NCI-H1436 (cell line): ENCODE measurements at regions not wholly inside any gene's neighbourhood (a gene's known extent, or its start where the extent isn't known, plus 50 kb on each side); places are given as distances from the start of the nearest gene placed in this dataset.

Source experiments
- DNase-seq: peaks from one replicate; lab custom pipeline; 2025; lab: John Stamatoyannopoulos, UW

DNA sequence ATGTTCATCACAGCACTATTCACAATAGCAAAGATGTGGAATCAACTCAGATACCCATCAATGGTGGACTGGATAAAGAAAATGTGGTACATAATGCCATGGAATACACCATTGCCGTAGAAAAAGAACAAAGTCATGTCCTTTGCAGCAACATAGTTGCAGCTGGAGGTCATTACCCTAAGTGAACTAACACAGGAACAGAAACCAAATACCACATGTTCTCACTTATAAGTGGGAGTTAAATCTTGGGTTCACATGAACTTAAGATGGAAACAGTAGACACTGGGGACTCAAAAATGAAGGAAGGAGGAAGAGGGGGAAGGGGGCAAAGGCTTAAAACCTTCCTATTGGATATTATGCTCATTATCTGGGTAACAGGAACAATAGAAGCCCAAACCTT is 228.1 kb upstream of the RAB6C start:
- no peak for DNase-seq

DNA sequence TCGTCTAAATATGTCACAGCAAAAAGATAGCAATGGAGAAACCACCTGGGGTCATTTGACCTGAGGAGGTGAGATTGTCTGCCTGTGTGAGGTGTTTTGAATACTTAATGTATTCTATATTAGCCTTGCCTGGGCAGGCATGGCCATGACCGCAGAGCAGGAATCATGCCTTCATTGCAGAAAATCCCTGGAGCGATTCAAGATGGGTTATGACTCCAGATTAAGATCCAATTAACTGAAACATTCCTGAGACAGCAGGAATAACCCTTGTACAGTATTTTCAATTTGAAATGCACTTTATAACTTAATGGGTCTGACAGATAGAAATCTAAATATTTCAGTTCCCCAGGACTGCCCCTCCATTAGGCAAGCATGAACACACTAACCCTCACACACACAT is 227.3 kb upstream of the RAB6C start:
- DNase-seq, result no peak

DNA sequence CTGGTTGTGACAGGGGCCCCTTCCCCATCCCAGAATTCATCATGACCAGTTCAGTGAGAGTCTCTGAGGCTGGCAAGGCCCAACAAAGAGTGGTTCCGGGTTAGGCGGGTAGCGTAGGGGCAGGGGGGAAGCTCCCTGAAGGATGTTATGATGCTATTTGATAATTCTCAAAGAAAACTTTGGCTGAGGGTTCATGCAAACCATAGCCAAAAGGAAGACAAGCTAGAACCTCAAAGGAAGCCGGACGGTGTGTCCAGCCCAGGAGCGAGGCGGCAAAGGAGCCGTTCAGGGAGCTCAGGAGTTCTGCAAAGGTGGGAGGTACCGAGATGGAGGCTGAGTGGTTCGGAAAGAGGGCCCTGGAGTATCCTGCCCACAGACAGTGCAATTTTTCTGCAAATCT is 226.8 kb upstream of the RAB6C start:
- DNase-seq, result no peak

DNA sequence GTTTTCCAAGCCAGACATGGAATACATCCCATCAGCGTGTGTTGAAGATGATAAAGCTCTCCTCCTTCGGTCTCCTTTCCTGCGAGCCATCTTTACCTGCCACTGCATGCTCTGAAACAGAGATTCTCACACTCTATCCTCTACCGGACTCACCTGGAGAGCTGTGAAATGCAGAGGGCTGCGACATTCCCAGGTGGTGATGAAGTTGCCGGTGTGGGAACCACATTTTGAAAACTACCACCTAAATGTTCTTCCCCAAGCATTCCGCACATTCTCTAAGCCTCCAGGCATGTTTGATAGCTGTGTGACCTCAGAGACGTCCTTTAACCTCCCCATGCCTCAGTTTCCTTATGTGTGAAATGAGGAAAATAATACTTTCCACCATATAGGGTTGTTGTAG is 226.2 kb upstream of the RAB6C start:
- no peak for DNase-seq

DNA sequence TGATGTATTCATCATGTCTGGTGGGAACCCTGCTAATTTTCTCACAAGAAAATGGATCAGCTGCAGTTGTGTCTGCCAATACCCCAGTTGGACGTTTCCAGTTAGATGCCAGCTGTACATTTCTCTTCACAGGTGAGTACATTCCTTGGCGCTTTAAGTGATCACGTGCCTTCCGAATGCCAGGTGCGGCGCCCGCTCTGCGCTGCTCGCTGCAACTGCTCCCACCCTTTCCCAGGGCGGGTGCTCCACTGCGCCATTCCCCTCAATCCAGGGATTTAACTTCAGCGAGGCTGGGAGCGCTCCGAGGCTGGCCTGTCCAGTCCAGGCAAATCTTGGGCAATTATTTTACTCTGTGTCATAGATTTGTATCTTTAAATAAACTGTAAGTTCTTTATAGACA is 225.0 kb upstream of the RAB6C start:
- no peak for DNase-seq

DNA sequence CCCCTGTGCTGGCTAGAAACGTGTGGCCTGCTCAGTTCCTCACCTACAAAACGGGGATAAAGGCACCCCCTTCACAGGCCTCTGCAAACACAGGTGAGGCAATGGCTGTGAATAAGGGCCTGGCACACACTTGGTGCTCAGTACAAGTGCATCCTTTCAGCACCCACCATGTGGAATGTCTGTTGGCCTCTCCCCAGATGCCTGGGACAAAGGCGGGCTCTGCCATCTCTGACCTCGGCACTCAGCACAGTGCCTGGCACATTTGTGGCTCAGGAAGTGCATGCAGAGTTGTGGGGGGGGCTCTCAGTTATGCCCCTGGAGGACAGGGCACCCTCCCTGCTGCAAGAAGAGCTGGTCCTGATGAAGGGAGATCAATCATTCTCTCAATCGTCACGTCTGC is 224.6 kb upstream of the RAB6C start:
- DNase-seq, result no peak

DNA sequence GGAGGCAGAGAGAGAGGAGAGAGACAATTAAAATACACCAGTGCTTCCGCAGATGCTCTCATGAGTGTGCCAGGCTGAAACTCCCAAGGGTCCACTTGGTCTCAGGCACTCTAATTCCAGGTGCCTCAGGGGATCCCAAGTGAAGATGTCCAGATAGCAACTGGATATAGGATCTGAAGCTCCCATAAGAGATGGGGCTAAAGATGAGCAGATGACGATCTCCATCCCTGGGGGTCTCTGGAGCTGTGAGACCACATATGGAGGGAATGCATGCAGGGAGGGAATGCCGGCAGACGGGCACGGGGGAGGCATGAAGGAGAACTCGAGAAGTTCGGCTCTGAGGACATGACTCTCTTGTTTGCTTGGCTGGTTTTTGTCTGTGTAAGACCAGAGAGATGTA is 223.7 kb upstream of the RAB6C start:
- DNase-seq, result no peak

DNA sequence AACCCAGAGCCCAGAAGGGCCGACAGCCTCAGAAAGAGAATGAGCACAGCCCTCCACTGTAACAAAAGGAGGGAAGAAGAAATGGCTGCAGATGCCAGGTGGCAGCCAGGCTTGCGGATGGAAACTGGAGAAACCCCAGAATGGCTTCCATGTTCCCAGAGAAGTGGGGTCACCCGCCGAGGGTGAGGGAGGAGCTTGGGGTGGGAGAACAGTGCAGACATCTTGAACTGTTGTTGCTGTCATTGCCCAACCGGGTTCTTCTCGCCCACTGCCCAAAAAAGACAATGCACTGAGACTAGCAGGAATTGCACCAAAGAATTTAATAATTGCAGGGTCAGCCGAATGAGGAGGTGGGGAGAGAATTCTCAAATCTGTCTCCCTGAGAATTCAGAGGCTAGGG is 223.2 kb upstream of the RAB6C start:
- DNase-seq, result no peak

DNA sequence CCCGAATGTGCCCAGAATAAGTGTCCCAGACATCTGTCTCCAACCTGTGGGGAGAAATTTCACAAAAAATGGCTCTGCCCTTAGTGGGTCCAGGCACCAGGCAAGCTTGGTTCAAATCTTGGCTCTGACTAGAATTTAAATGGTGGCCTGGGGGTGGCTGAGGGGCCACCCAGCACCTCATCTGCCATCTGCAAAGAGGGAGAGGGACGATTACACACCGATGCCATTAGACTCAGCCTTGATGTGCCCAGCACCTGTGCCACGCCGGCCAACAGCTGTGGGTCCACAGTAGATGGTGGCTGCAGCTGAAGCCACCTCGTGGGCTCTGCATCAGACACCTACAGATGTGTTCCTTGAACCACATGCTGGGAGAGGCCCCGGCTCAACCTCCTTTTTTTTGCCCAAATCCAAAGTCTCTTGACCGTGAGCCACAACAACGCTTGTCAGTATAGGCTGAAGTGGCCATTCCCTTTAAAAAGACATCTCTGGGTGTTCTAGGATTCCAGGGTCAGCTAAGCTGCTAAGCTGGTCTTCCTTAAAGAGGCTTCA is 222.0 kb upstream of the RAB6C start:
- no peak for DNase-seq

DNA sequence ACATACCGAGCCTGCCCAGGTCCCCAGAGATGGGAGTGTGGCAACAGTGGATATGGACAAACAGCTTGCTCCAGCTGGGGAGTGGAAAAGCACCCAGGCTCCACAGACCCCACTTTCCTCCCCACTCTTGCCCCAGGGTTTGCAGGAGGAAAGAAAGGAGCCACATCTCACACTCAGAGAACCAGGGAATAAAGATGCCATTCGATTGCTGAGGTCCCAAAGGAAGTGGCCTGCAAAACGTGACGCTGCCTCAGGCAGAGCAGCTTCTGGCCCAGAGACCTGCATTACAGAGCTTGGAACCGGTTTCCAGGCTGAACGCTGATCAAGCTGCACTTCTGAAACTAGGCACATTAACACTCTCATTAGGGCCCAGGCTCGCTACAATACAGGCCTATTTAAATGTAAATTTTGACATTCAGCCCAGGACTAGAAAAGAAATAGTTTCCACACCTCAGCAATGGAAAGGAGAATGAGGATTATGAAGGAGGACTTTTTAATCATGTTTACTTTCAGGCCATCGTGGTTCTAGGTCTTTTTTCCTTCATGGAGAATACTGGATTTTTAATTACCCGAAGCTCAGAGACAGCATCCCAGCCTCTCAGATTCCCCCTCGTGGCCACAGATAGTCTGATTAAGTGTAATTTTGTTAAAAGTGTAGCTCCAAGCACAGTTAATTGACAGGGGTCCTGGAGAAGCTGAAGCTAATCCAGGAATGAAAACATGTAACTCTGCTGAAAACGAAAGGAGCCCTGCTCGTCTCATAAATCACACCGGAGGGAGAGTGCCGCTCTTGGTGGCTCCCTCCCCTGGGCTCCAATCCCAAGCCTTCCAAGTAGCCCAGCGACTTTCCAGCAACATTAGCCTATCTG is 221.3 kb upstream of the RAB6C start:
- DNase-seq, result no peak

DNA sequence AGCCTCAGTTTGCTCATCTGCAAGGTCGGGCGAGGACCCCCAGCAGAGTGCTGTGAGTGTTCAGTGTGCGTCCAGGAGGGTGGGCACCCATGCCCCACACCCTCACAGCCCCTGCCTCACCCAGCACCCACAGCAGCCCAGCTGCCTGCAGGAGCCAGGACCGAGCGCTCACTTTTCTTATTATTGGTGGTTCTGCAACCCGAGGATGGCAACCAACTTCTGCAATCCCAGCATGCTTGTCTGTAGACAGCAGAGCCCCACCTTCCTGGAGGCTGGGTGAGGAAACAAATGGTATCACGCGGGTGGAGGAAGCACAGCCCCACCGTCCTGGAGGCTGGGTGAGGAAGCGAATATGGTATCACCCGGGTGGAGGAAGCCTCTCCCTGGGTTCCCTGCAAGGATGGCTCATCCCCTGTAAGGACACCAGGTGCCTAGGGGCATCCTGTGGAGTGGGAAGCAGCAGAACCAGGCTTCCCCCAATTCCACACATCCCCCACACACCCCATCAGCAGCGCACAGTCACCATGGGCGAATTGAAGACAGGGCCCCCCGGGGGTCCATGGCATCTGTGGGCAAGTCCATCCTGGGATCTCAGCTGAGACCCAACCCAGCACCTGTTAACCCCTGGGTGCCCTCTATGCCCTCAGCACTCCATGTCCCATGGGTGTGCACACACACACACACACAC is 220.5 kb upstream of the RAB6C start:
- DNase-seq, result no peak

DNA sequence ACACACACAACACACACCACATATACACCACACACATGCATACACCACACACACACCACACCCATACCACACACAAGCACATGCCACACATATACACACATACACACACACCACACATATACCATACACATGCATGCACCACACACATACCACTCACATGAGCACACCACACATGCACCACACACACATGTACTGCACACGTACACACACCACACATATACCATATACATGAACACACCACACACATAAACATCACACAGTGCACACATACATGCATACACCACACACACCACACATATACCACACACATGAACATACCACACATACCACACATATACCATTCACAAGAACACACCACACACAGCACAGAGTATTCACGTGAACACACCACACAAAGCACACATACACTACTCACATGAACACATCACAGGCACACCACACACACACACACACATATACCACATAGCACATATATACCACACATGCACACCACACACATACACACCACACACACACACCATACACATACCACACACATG is 219.9 kb upstream of the RAB6C start:
- DNase-seq, result no peak

DNA sequence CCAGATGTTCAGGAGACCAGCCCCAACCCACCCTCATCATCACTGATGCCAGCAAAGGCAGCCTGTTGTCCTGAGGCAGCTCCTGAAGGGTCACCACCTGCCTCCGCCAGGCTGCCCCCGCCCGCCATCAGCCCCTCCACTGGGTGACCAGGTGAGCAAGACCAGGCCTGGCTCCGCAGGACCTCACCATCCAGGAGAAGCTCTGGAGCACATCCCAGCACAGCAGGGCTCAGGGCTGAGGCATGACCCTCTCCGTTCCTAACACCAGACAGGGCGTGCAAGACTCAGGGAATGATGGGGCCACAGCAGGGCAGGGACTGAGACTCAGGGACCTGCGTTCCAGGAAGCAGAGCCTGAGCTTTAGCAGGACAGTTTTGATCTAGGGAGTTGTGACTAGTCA is 218.8 kb upstream of the RAB6C start:
- DNase-seq, result no peak

DNA sequence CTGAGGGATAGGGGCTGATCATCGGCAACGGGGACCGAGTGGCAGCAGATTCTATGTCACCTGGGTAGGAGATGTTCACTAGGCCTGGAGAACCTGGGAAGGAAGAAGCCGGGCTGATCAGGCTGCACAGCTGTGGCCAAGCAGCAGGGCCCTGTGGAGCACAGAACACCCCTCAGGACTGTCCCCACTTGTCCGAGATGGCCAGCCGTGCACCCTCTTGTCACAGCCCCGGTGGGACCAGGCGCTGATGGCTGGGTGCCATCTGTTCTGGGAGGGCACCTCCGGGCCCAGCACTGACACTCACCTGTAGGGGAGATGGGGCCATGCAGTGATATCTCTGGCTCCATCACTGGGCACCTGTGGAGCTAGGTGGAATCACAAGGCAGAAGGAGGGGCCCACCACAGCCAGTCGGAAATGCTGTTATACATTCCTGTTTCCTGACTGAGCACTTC is 217.9 kb upstream of the RAB6C start:
- DNase-seq, result no peak

DNA sequence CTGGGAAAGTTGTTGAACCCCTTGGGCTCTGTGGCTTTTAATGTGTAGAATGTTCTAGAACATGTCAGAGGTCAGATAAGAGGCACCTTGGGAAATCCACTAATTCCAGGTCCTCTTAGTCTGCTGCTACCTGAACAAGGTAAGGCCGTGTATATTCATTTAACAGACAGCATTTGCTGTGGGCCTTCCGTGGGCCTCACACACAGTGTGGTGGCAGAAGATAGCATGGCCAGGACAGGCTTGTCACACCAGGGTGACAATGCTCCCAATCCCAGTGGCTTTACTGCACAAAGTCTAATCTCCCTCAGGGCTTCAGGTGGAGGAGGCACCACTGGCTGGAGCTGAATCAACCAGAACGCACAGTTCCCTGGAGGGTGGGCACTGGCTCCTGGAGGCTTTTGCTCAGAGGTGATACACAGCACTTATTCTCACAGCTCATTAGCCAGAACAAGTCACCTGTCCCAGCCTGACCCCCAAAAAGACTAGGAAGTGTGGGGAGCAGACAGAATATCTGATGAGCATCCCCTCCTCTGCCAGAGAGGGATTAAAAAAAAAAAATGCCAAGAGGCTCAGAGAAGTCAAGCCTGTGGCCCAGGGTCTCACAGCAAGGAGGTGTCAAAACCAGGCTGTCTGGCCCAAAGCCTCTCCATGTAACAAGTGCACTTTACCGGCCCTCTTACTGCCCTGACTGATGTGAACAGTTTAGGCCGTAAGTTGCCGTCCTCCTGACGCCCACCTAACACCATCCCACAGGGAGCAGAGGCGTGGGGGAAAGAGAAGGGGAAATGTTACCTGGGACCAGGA is 216.9 kb upstream of the RAB6C start:
- DNase-seq, result no peak

DNA sequence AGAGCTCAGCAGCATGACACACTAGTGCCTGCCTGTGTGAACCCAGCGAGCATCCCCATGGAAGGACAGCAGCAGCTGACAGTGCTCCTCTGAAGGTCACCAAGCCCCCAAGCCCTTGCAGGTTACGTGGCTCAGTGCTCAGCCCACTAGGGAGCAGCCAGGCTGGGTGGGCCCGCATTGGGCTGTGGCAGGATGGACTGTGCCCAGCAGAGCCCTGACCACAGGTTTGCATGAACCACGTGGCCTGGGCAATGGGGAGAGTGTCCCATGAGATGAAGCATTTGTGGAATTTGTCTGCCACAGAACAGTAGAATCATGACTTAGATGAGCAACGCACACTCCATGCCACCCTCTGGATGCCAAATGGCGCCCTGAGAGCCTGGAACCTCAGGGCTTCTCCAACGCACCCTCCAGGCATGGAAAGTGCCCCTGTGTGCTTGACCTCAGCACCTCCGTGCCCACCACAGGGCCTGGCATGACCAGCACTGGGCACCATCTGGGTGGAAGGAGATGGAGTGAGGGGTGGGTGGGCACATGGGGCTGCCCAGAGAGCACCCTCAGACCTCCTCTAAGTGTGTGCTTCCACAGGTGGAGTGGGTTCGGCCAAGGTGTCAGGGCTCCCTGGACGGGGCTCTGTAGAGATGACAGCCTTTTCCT is 216.1 kb upstream of the RAB6C start:
- DNase-seq, result no peak

DNA sequence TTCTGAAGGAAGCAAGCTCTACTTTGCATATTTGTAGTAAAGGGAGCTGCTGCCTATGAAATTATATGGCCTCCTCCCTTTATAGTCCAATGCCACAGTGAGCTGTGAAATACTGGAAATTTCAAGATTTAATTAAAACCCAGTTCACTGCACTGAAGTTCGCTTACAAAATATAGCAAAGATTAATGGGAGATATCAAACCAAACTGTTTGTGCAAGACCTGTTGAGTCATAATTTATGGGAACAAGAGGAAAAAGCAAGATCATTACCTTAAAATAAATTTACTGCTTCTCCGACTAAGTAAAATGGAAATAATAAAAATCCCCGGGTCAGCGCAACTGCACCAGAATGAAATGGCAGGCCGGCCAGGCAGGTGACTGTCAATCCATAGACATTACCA is 215.5 kb upstream of the RAB6C start:
- no peak for DNase-seq

DNA sequence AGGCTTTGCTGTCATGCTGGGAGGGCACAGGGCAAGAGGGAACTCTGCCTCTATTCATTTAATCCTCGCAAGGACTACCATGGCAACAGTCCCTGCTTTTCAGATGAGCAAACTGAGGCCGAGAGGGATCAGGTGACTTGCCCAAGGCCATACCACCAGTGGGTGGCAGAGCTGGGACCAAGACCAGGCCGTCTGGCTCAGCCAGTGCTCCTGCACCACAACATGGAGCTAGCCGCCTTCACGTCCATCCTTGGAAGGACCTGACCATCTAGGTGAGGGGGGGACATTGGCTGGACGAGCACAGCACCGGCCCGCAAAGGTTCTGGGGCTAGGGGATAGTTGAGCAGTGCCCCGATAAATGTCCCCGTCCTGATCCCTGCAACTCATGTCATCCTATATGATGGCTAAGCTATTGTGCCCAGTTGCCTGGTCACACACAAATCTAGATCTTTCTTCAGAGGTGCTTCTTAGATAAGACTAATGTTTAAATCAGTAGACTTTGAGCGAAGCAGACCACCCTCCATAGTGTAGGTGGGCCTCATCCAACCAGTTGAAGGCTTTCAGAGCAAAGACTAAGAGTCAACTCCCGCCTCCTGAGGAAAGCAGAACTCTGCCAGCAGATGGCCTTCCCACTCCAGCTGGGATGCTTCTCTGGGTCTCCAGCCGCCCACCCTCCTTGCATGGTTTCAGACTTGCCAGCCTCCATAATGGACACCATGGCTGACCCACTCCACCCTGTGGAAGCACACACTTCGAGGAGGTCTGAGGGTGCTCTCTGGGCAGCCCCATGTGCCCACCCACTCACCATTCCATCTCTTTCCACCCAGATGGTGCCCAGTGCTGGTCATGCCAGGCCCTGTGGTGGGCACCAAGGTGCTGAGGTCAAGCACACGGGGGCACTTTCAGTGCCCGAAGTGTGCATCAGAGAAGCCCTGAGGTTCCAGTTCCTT is 214.8 kb upstream of the RAB6C start:
- no peak for DNase-seq

DNA sequence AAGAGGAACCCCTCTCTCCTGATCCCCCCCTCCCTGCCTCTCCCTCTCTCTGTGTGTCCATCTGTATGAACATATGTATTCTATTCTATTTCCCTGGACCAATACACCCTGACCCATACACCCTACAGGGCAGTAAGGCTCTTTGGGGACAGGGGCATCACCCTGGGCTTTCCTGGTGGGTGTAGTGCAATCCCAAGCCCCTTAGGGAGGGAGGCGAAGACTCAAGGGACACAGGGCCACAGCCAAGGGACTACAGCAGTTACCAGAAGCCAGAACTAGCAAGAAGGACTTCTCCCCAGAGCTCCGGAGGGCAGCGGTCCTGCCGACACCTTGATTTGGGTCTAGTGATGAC is 214.2 kb upstream of the RAB6C start:
- no peak for DNase-seq

DNA sequence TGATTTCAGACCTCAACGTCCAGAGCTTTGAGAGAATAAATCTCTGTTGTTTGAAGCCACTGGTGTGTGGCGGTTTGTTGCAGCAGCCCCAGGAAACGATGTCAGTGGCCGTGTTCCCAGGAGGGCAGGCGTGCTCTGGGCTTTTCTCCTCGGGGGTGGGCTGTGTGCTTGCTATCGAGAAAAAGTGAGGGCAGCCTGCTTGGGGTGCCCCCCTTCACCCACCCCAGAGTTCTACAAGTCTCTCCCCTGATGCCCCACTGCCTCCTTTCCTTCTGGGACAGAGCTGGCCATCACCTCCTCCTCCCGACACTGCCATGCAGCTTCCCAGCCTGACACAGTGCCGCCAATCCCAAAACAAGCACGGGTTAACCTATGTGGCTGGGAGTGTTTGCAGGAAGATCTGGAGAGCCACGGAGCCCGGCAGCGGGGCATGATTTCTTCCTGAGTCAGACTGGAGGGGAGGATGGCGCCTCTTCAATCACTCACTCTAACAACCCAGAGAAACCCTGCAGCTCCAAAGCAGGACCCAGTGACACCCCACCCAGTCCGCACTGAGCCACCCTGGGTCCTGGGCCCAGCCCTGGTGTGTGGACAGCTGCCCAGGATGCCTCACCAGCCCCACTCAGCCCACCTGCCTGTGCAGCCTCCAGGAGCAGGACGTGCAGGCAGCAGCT is 213.7 kb upstream of the RAB6C start:
- DNase-seq, result no peak
